GM23338 (cell line): ENCODE measurements at regions not wholly inside any gene's neighbourhood (a gene's known extent, or its start where the extent isn't known, plus 50 kb on each side); places are given as distances from the start of the nearest gene placed in this dataset.

ENCODE experiments used
- ATAC-seq: fragments of 200-7000 bp; cut with Tn5 transposase; 3 replicates; pipeline ENCODE4 v1.9.1; 2020
- DNase-seq: peaks from one replicate; pipeline ENCODE4 v3.0.0-alpha.2; 2015; ENCODE audit warnings: low spot score
- H2AFZ ChIP-seq: fragments of 200-600 bp; sonication (generic); 2 replicates; pipeline ENCODE4 v1.8.0; 2016; ENCODE audit warnings: antibody characterized with exemption, mild to moderate bottlenecking, moderate library complexity
- H3F3A ChIP-seq: fragments of 200-600 bp; sonication (generic); replicated peaks from 2 replicates; pipeline ENCODE4 v1.8.0; 2017; ENCODE audit warnings: antibody characterized with exemption, mixed run types, low read depth
- H3K27ac ChIP-seq: fragments of 200-600 bp; sonication (generic); 2 replicates; pipeline ENCODE4 v1.6.1; 2016; ENCODE audit warnings: low read depth
- H3K27me3 ChIP-seq: fragments of 200-600 bp; sonication (generic); 2 replicates; pipeline ENCODE4 v1.8.0; 2016; ENCODE audit warnings: mild to moderate bottlenecking, mixed run types, moderate library complexity; ENCODE audit not compliant: insufficient read depth
- H3K36me3 ChIP-seq: fragments of 200-600 bp; sonication (generic); 2 replicates; pipeline ENCODE4 v1.8.0; 2016; ENCODE audit warnings: mild to moderate bottlenecking; ENCODE audit not compliant: insufficient read depth
- H3K4me1 ChIP-seq: fragments of 200-600 bp; sonication (generic); 2 replicates; pipeline ENCODE4 v1.8.0; 2016; ENCODE audit warnings: mild to moderate bottlenecking, moderate library complexity; ENCODE audit not compliant: insufficient read depth
- H3K4me2 ChIP-seq: fragments of 200-600 bp; sonication (generic); 2 replicates; pipeline ENCODE4 v1.7.1; 2017; ENCODE audit warnings: mixed run types
- H3K4me3 ChIP-seq: fragments of 200-600 bp; sonication (generic); 2 replicates; pipeline ENCODE4 v1.6.1; 2016; ENCODE audit warnings: mixed run types
- H3K79me2 ChIP-seq: fragments of 200-600 bp; sonication (generic); replicated peaks from 2 replicates; pipeline ENCODE4 v1.8.0; 2017; ENCODE audit warnings: mild to moderate bottlenecking; ENCODE audit not compliant: insufficient read depth
- H3K9me2 ChIP-seq: fragments of 200-600 bp; sonication (generic); 2 replicates; pipeline ENCODE4 v1.8.0; 2017; ENCODE audit not compliant: insufficient read depth
- H4K20me1 ChIP-seq: fragments of 200-600 bp; sonication (generic); replicated peaks from 2 replicates; pipeline ENCODE4 v1.8.0; 2017; ENCODE audit warnings: mild to moderate bottlenecking; ENCODE audit not compliant: insufficient read depth
- H3K27ac Mint-ChIP-seq: 2 replicates; pipeline ENCODE4 v1.8.0; 2020; ENCODE audit warnings: inconsistent platforms, mild to moderate bottlenecking, moderate library complexity, mixed read lengths
- H3K27me3 Mint-ChIP-seq: 3 replicates; pipeline ENCODE4 v1.8.0; 2022; ENCODE audit warnings: low read depth, mild to moderate bottlenecking, moderate library complexity, mixed read lengths, inconsistent platforms; ENCODE audit not compliant: insufficient read depth, poor library complexity
- H3K36me3 Mint-ChIP-seq: 3 replicates; pipeline ENCODE4 v1.8.0; 2021; ENCODE audit warnings: low read depth, mild to moderate bottlenecking, inconsistent platforms, moderate library complexity, mixed read lengths
- H3K4me1 Mint-ChIP-seq: 3 replicates; pipeline ENCODE4 v1.8.0; 2020; ENCODE audit warnings: mild to moderate bottlenecking, inconsistent platforms, mixed read lengths
- H3K4me3 Mint-ChIP-seq: 3 replicates; pipeline ENCODE4 v1.8.0; 2021; ENCODE audit warnings: moderate library complexity, mild to moderate bottlenecking, inconsistent platforms, mixed read lengths
- H3K9me3 Mint-ChIP-seq: 3 replicates; pipeline ENCODE4 v1.8.0; 2020; ENCODE audit warnings: moderate library complexity, mild to moderate bottlenecking, inconsistent platforms, mixed read lengths
- CREB1 ChIP-seq: fragments of 250-450 bp; sonication (Bioruptor Pico); IDR thresholded peaks from 2 replicates; pipeline ENCODE4 v1.5.0; 2020; ENCODE audit warnings: low read depth, mild to moderate bottlenecking, moderate library complexity
- ETS1 ChIP-seq: IDR thresholded peaks from 2 replicates; pipeline ENCODE4 v1.6.1; 2016; ENCODE audit warnings: antibody characterized with exemption
- EZH2 ChIP-seq: fragments of 200-600 bp; sonication (generic); IDR thresholded peaks from one replicate; pipeline ENCODE4 v1.8.0; 2017; ENCODE audit warnings: antibody characterized with exemption, mild to moderate bottlenecking, low read depth; ENCODE audit not compliant: unreplicated experiment
- EZH2phosphoT487 ChIP-seq: fragments of 200-600 bp; sonication (generic); IDR thresholded peaks from one replicate; pipeline ENCODE4 v1.8.1; 2018; ENCODE audit warnings: antibody characterized with exemption; ENCODE audit not compliant: unreplicated experiment
- JUNB ChIP-seq: IDR thresholded peaks from one replicate; pipeline ENCODE4 v1.6.1; 2016; ENCODE audit warnings: antibody characterized with exemption; ENCODE audit not compliant: unreplicated experiment
- NANOG ChIP-seq: IDR thresholded peaks from 2 replicates; pipeline ENCODE4 v1.6.1; 2016; ENCODE audit warnings: antibody characterized with exemption, borderline replicate concordance
- POLR2AphosphoS5 ChIP-seq: IDR thresholded peaks from 2 replicates; pipeline ENCODE4 v1.6.1; 2016; ENCODE audit warnings: antibody characterized with exemption, low read depth
- REST ChIP-seq: IDR thresholded peaks from one replicate; pipeline ENCODE4 v1.6.1; 2018; ENCODE audit warnings: antibody characterized with exemption; ENCODE audit not compliant: unreplicated experiment
- STAT1 ChIP-seq: IDR thresholded peaks from one replicate; pipeline ENCODE4 v1.6.1; 2016; ENCODE audit warnings: antibody characterized with exemption; ENCODE audit not compliant: unreplicated experiment
- ZNF114 ChIP-seq: fragments of 250-450 bp; sonication (Bioruptor Pico); IDR thresholded peaks from 2 replicates; pipeline ENCODE4 v1.5.0; 2020; ENCODE audit warnings: mild to moderate bottlenecking, moderate library complexity
- ZNF331 ChIP-seq: fragments of 250-450 bp; sonication (Bioruptor Pico); IDR thresholded peaks from 2 replicates; pipeline ENCODE4 v1.5.0; 2020; ENCODE audit warnings: low read depth, mild to moderate bottlenecking, moderate library complexity
- ZNF462 ChIP-seq: fragments of 250-450 bp; sonication (Bioruptor Pico); IDR thresholded peaks from 2 replicates; pipeline ENCODE4 v1.5.0; 2020; ENCODE audit warnings: mild to moderate bottlenecking, moderate library complexity
- TF ChIP-seq, protein P1 (sequence below), 2 experiments: fragments of 200-600 bp in 1 of 2; sonication (generic) in 1 of 2; conservative IDR thresholded peaks; 2 replicates each; pipeline versions ENCODE4 v1.5.1 to v1.6.1; 2016 to 2017; ENCODE audit warnings: antibody characterized with exemption in 2 of 2, low read depth in 2 of 2, mild to moderate bottlenecking in 2 of 2, moderate library complexity in 1 of 2

DNA sequence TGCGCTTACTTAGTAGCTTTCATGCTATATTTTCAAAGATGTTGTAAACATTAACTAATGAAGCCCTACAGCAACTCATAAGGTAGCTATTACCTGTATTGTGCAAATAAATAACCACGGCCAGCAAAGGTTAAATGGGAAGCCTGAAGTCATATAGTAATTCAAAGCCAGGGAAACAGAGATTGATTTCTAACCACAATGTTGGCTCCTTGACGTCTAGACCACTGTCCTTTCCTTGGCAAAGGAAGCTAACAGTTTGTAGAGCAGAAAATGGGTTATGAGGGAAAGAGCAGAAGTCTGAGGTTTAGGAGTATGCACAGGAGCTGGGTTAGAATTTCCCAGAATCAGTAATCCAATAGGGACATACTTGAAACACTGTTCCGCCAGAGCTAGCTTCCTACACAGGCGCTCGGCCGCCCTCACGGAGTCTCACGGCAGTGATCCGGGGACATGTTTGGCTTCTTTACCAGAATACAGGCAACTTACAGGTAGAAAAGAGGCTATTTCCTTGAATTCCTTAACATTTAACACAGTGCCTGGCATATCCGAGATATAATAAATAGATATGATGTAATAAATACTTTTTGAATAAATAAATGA, 298.8 kb upstream of the LYPLAL1 start:
- Mint-ChIP-seq H3K27ac (no peak overlapping the region), H3K9me3 (no peaks in the 10 kb centered on the region), H3K27me3 (peaks cover 7% of the 10 kb centered on the region), H3K4me1 (peaks cover 6% of the 10 kb centered on the region; the same call in 2 of the 3 replicates), H3K4me3 (no peak overlapping the region), H3K36me3 (no peaks in the 10 kb centered on the region)
- DNase-seq (no peak), ATAC-seq (no peak)
- Histone ChIP-seq H3K27ac (no peak overlapping the region), H3K27me3 (no peaks in the 10 kb centered on the region), H3K9me2 (no peaks in the 10 kb centered on the region), H3K4me1 (no peaks in the 10 kb centered on the region), H2AFZ (no peak overlapping the region), H3K79me2 (no peaks in the 10 kb centered on the region), H3K4me2 (no peak overlapping the region), H3F3A (no peaks in the 10 kb centered on the region), H3K36me3 (no peaks in the 10 kb centered on the region), H3K4me3 (no peak overlapping the region), H4K20me1 (no peaks in the 10 kb centered on the region)
- no peak for TF ChIP-seq ETS1
- no peak for TF ChIP-seq STAT1
- TF ChIP-seq CREB1: no peak
- TF ChIP-seq POLR2AphosphoS5: no peak
- no peak for TF ChIP-seq JUNB
- no peak for TF ChIP-seq REST
- no peak for TF ChIP-seq ZNF462 (CRISPR knock-in tag)
- TF ChIP-seq ZNF114 (CRISPR knock-in tag): no peak
- TF ChIP-seq, protein P1, sequence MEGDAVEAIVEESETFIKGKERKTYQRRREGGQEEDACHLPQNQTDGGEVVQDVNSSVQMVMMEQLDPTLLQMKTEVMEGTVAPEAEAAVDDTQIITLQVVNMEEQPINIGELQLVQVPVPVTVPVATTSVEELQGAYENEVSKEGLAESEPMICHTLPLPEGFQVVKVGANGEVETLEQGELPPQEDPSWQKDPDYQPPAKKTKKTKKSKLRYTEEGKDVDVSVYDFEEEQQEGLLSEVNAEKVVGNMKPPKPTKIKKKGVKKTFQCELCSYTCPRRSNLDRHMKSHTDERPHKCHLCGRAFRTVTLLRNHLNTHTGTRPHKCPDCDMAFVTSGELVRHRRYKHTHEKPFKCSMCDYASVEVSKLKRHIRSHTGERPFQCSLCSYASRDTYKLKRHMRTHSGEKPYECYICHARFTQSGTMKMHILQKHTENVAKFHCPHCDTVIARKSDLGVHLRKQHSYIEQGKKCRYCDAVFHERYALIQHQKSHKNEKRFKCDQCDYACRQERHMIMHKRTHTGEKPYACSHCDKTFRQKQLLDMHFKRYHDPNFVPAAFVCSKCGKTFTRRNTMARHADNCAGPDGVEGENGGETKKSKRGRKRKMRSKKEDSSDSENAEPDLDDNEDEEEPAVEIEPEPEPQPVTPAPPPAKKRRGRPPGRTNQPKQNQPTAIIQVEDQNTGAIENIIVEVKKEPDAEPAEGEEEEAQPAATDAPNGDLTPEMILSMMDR (conservative IDR thresholded peaks at IDR 0.05; ENCODE audit: low read depth in 2 of 2): no peak
- TF ChIP-seq EZH2: no peak
- TF ChIP-seq NANOG: no peak
- TF ChIP-seq ZNF331 (CRISPR knock-in tag): no peak
- TF ChIP-seq EZH2phosphoT487: no peak
